H1 (cell line): ENCODE measurements at regions not wholly inside any gene's neighbourhood (a gene's known extent, or its start where the extent isn't known, plus 50 kb on each side); places are given as distances from the start of the nearest gene placed in this dataset.

Experiments
- CTCF ChIA-PET: fragments of 300-600 bp; sonication (Branson Sonifier 250); formaldehyde crosslinking; loops from one replicate; lab custom pipeline; 2021; ENCODE audit not compliant: partially characterized antibody; lab: Charles Lee
- POLR2A ChIA-PET: fragments of 300-600 bp; sonication (Branson Sonifier 250); formaldehyde crosslinking; loops from one replicate; lab custom pipeline; 2021; ENCODE audit warnings: inconsistent platforms; ENCODE audit not compliant: partially characterized antibody; lab: Charles Lee
- DNase-seq, 2 experiments: peaks; one replicate each; pipeline versions ENCODE4 v3.0.0 to v3.0.0-alpha.2; 2010 to 2022; ENCODE audit warnings: low spot score in 2 of 2, low read depth in 1 of 2, mixed read lengths in 1 of 2
- FAIRE-seq: peaks from 2 replicates; lab custom pipeline; 2011; peaks lifted over from hg19 to GRCh38; lab: Jason Lieb, UNC
- H2AFZ ChIP-seq: 2 replicates; pipeline ENCODE4 v1.8.1; 2012; ENCODE audit warnings: low read length, inconsistent platforms
- H2AK5ac ChIP-seq: 2 replicates; pipeline ENCODE4 v1.6.1; 2013; ENCODE audit warnings: low read depth, low read length
- H2BK120ac ChIP-seq: replicated peaks from 2 replicates; pipeline ENCODE3; 2013; ENCODE audit warnings: low read depth, low read length, inconsistent platforms
- H2BK12ac ChIP-seq: 2 replicates; pipeline ENCODE4 v1.6.1; 2013; ENCODE audit warnings: low read depth, low read length
- H2BK15ac ChIP-seq: 2 replicates; pipeline ENCODE4 v1.6.1; 2013; ENCODE audit warnings: low read length
- H2BK20ac ChIP-seq: 2 replicates; pipeline ENCODE4 v1.6.1; 2013; ENCODE audit warnings: low read length
- H2BK5ac ChIP-seq: 2 replicates; pipeline ENCODE4 v1.6.1; 2013; ENCODE audit warnings: low read depth, low read length
- H3K14ac ChIP-seq: 2 replicates; pipeline ENCODE4 v1.6.1; 2013; ENCODE audit warnings: inconsistent platforms; ENCODE audit not compliant: insufficient read length
- H3K18ac ChIP-seq: 2 replicates; pipeline ENCODE4 v1.6.1; 2013; ENCODE audit warnings: low read length; ENCODE audit errors: extremely low read depth
- H3K23ac ChIP-seq: 2 replicates; pipeline ENCODE4 v1.6.1; 2013; ENCODE audit warnings: inconsistent platforms; ENCODE audit not compliant: insufficient read length
- H3K23me2 ChIP-seq: 2 replicates; pipeline ENCODE4 v1.6.1; 2013; ENCODE audit warnings: low read depth, low read length
- H3K27ac ChIP-seq: 2 replicates; pipeline ENCODE4 v1.6.1; 2011; ENCODE audit warnings: low read depth, low read length, inconsistent platforms
- H3K27me3 ChIP-seq, 4 experiments: replicated peaks in 1 of 4; 1 replicate in 1 of 4; 2 replicates in 3 of 4; pipeline versions ENCODE4 v1.6.1 to v1.8.1; 2011 to 2013; ENCODE audit warnings: low read length in 3 of 4, mild to moderate bottlenecking in 3 of 4, inconsistent platforms in 2 of 4, mixed read lengths in 2 of 4, moderate library complexity in 1 of 4; ENCODE audit not compliant: control insufficient read depth in 3 of 4, insufficient read depth in 3 of 4; ENCODE audit errors: extremely low read depth in 1 of 4
- H3K36me3 ChIP-seq, 4 experiments: 2 replicates each; pipeline versions ENCODE4 v1.6.1 to v1.8.1; 2011 to 2013; ENCODE audit warnings: mild to moderate bottlenecking in 4 of 4, low read length in 3 of 4, moderate library complexity in 2 of 4, control low read depth in 1 of 4, inconsistent platforms in 1 of 4; ENCODE audit not compliant: insufficient read depth in 4 of 4, control insufficient read depth in 2 of 4
- H3K4ac ChIP-seq: replicated peaks from 2 replicates; pipeline ENCODE3; 2013; ENCODE audit warnings: low read length, low read depth, mixed read lengths, inconsistent platforms; ENCODE audit not compliant: insufficient read length
- H3K4me1 ChIP-seq, 4 experiments: replicated peaks in 1 of 4; 1 replicate in 1 of 4; 2 replicates in 3 of 4; pipeline versions ENCODE4 v1.6.1 to v1.8.1; 2011 to 2013; ENCODE audit warnings: low read length in 3 of 4, inconsistent platforms in 2 of 4, mixed read lengths in 1 of 4; ENCODE audit not compliant: insufficient read depth in 4 of 4, control insufficient read depth in 3 of 4
- H3K4me2 ChIP-seq, 2 experiments: 2 replicates each; pipeline versions ENCODE4 v1.6.1 to v1.8.1; 2011 to 2013; ENCODE audit warnings: low read depth in 2 of 2, low read length in 2 of 2, control low read depth in 1 of 2, inconsistent platforms in 1 of 2, mild to moderate bottlenecking in 1 of 2; ENCODE audit not compliant: insufficient read depth in 1 of 2
- H3K4me3 ChIP-seq, 4 experiments: fragments of 200-600, 300-600 bp in 1 of 4; sonication (generic), shearing (Covaris generic), sonication (Bioruptor Twin) in 1 of 4; 2 replicates each; pipeline versions ENCODE4 v1.5.1 to v1.8.1; 2011 to 2016; ENCODE audit warnings: low read length in 4 of 4, low read depth in 3 of 4, control low read depth in 2 of 4, inconsistent platforms in 2 of 4, mild to moderate bottlenecking in 2 of 4, mixed read lengths in 1 of 4, moderate library complexity in 1 of 4; ENCODE audit not compliant: insufficient read depth in 2 of 4; ENCODE audit errors: extremely low read depth in 1 of 4
- H3K56ac ChIP-seq: replicated peaks from 2 replicates; pipeline ENCODE3; 2013; ENCODE audit warnings: low read depth, mild to moderate bottlenecking, mixed read lengths, low read length, inconsistent platforms; ENCODE audit not compliant: insufficient read length
- H3K79me1 ChIP-seq: 2 replicates; pipeline ENCODE4 v1.6.1; 2013; ENCODE audit warnings: low read depth, low read length, control low read depth
- H3K79me2 ChIP-seq, 2 experiments: 2 replicates each; pipeline versions ENCODE4 v1.6.1 to v1.8.1; 2012 to 2013; ENCODE audit warnings: low read length in 2 of 2, mild to moderate bottlenecking in 2 of 2, inconsistent platforms in 1 of 2; ENCODE audit not compliant: insufficient read depth in 2 of 2, control insufficient read depth in 1 of 2
- H3K9ac ChIP-seq, 4 experiments: replicated peaks in 1 of 4; 1 replicate in 1 of 4; 2 replicates in 3 of 4; pipeline versions ENCODE4 v1.6.1 to v1.8.1; 2011 to 2013; ENCODE audit warnings: low read depth in 3 of 4, low read length in 3 of 4, control low read depth in 2 of 4, mild to moderate bottlenecking in 2 of 4, moderate library complexity in 2 of 4, inconsistent platforms in 1 of 4; ENCODE audit errors: extremely low read depth in 1 of 4
- H3K9me3 ChIP-seq, 2 experiments: 2 replicates each; pipeline versions ENCODE4 v1.6.1 to v1.8.1; 2012 to 2013; ENCODE audit warnings: mild to moderate bottlenecking in 2 of 2, moderate library complexity in 2 of 2, control low read depth in 1 of 2, inconsistent platforms in 1 of 2, low read depth in 1 of 2, low read length in 1 of 2, mixed read lengths in 1 of 2; ENCODE audit not compliant: insufficient read depth in 2 of 2
- H4K20me1 ChIP-seq, 2 experiments: replicated peaks in 1 of 2; 2 replicates each; pipeline versions ENCODE3 to v1.8.1; 2011 to 2013; ENCODE audit warnings: inconsistent platforms in 2 of 2, low read length in 2 of 2, mild to moderate bottlenecking in 1 of 2; ENCODE audit not compliant: insufficient read depth in 2 of 2, control insufficient read depth in 1 of 2
- H4K5ac ChIP-seq: 2 replicates; pipeline ENCODE4 v1.6.1; 2013; ENCODE audit warnings: low read length, low read depth, mixed read lengths, inconsistent platforms; ENCODE audit not compliant: insufficient read length
- H4K8ac ChIP-seq: 2 replicates; pipeline ENCODE4 v1.8.0; 2013; ENCODE audit warnings: mild to moderate bottlenecking, moderate library complexity, low read length, inconsistent platforms; ENCODE audit not compliant: insufficient read depth; ENCODE audit errors: extremely low read depth
- H4K91ac ChIP-seq: replicated peaks from 2 replicates; pipeline ENCODE3; 2013; ENCODE audit warnings: low read length, mixed read lengths, inconsistent platforms; ENCODE audit not compliant: insufficient read length
- ASH2L ChIP-seq: fragments of 200-600, 300-600 bp; sonication (generic); IDR thresholded peaks from one replicate; pipeline ENCODE4 v1.7.1; 2017; ENCODE audit warnings: low read length
- BACH1 ChIP-seq: IDR thresholded peaks from 2 replicates; pipeline ENCODE4 v1.6.1; 2012; ENCODE audit warnings: low read length, improper control_type of control experiment
- BRCA1 ChIP-seq: IDR thresholded peaks from 2 replicates; pipeline ENCODE4 v1.6.1; 2012; ENCODE audit warnings: low read depth, low read length, improper control_type of control experiment
- CHD1 ChIP-seq: IDR thresholded peaks from 2 replicates; pipeline ENCODE4 v1.6.1; 2012; ENCODE audit warnings: low read depth, low read length, improper control_type of control experiment
- FOSL1 ChIP-seq: IDR thresholded peaks from 2 replicates; pipeline ENCODE4 v1.6.1; 2011; ENCODE audit warnings: mild to moderate bottlenecking, low read depth, low read length, moderate library complexity; ENCODE audit not compliant: insufficient read depth
- POU5F1 ChIP-seq: IDR thresholded peaks from 2 replicates; pipeline ENCODE4 v1.6.1; 2011; ENCODE audit warnings: low read depth, mild to moderate bottlenecking, low read length, moderate library complexity
- RFX5 ChIP-seq: IDR thresholded peaks from 2 replicates; pipeline ENCODE4 v1.6.1; 2011; ENCODE audit warnings: low read depth, low read length, improper control_type of control experiment, borderline replicate concordance
- RXRA ChIP-seq: IDR thresholded peaks from 2 replicates; pipeline ENCODE4 v1.6.1; 2011; ENCODE audit warnings: low read depth, mild to moderate bottlenecking, low read length, moderate library complexity; ENCODE audit not compliant: insufficient read depth
- SIX5 ChIP-seq: IDR thresholded peaks from 2 replicates; pipeline ENCODE4 v1.6.1; 2011; ENCODE audit warnings: mild to moderate bottlenecking, low read depth, low read length
- SP1 ChIP-seq: IDR thresholded peaks from 2 replicates; pipeline ENCODE4 v1.6.1; 2011; ENCODE audit warnings: low read depth, low read length
- TAF7 ChIP-seq: optimal IDR thresholded peaks from 2 replicates; pipeline ENCODE3; 2011; ENCODE audit warnings: low read depth, mild to moderate bottlenecking, inconsistent platforms, low read length, moderate library complexity, borderline replicate concordance
- WGBS, 2 experiments: shearing (Covaris generic) in 1 of 2; methylation state at CpG; one replicate each; pipeline versions ENCODE4 v1.1.6 to v1.1.7; 2013 to 2015; ENCODE audit warnings: low lambda C conversion rate in 2 of 2, mixed read lengths in 2 of 2, inconsistent platforms in 1 of 2, low coverage in 1 of 2, missing lambda C conversion rate in 1 of 2; ENCODE audit not compliant: insufficient replicate concordance in 2 of 2, insufficient coverage in 1 of 2, insufficient read length in 1 of 2; ENCODE audit errors: extremely low coverage in 1 of 2, missing lambda C conversion rate in 1 of 2; 5-methylcytosine and 5-hydroxymethylcytosine counted together
- TF ChIP-seq, protein P1 (sequence below): IDR thresholded peaks from 2 replicates; pipeline ENCODE4 v1.6.1; 2012; ENCODE audit warnings: inconsistent platforms

DNA sequence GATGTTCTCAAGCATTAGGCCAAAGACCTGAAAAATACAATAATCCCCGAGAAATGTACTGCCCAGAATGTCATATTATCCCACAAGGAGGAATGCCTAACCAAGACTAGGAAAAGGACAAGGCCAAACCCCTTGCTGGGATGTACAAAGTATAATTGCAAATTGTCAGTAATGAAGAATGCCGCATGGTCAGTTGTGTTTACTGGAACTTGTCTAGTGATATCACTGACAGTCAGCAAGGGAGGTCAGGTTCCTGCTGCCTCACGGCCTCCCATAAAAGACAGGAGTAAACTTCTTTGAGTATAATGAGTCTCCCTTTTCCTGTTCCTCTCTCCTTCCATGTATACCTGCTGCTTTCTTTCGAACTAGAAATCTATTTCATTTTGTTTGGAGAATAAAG is 222.8 kb downstream of the RHOU start:
- FAIRE-seq = no peak
- H4K91ac ChIP-seq = no peak overlapping the region
- no peak overlapping the region for H3K23ac ChIP-seq
- H3K27ac ChIP-seq = no peak overlapping the region
- POLR2A ChIA-PET = no interaction called here
- peaks cover 0 to 4% of the 10 kb centered on the region in 2 experiments; a peak in 1 of 4 replicates for H3K9me3 ChIP-seq
- H3K79me2 ChIP-seq = no peaks in the 10 kb centered on the region
- peaks cover 0 to 3% (median 0%) of the 10 kb centered on the region in 4 experiments; a peak in 1 of 7 replicates for H3K4me1 ChIP-seq
- no peak overlapping the region for H2BK5ac ChIP-seq
- H3K4me2 ChIP-seq = no peak overlapping the region
- H2BK15ac ChIP-seq = no peak overlapping the region
- no peak overlapping the region for H3K4me3 ChIP-seq
- H2BK12ac ChIP-seq = no peak overlapping the region
- no peak overlapping the region for H3K18ac ChIP-seq
- TF ChIP-seq ASH2L = no peak
- TF ChIP-seq, protein P1, sequence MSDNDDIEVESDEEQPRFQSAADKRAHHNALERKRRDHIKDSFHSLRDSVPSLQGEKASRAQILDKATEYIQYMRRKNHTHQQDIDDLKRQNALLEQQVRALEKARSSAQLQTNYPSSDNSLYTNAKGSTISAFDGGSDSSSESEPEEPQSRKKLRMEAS = no peak
- TF ChIP-seq RXRA = no peak
- no peak for TF ChIP-seq BACH1
- TF ChIP-seq FOSL1 = no peak
- TF ChIP-seq TAF7 = no peak
- TF ChIP-seq RFX5 = no peak
- TF ChIP-seq SIX5 = no peak
- no peak for TF ChIP-seq SP1
- TF ChIP-seq POU5F1 = no peak
- TF ChIP-seq CHD1 = no peak
- TF ChIP-seq BRCA1 = no peak
- TF ChIP-seq, all 59 proteins: peak for 0
- Histone ChIP-seq H2BK120ac (no peak overlapping the region), H2AFZ (no peak overlapping the region), H4K8ac (no peak overlapping the region), H3K36me3 (no peaks in the 10 kb centered on the region), H3K79me1 (no peaks in the 10 kb centered on the region), H2AK5ac (no peak overlapping the region), H3K14ac (no peak overlapping the region), H3K27me3 (no peaks in the 10 kb centered on the region), H4K20me1 (no peaks in the 10 kb centered on the region), H3K23me2 (no peaks in the 10 kb centered on the region), H3K4ac (no peak overlapping the region), H2BK20ac (no peak overlapping the region), H3K56ac (no peak overlapping the region), H4K5ac (no peak overlapping the region), H3K9ac (no peak overlapping the region)
- CTCF ChIA-PET = no interaction called here
- whole genome bisulfite sequencing, 2 experiments = 89% methylated on average over 4 of the region's 4 CpGs; no CpG with 5 or more reads in 1 of the 2 experiments
- DNase-seq = no peak
